Mesothelial cell of epicardium (in vitro differentiated cells): ENCODE measurements at regions not wholly inside any gene's neighbourhood (a gene's known extent, or its start where the extent isn't known, plus 50 kb on each side); places are given as distances from the start of the nearest gene placed in this dataset.

ENCODE experiments used
- DNase-seq, 2 experiments: peaks; one replicate each; pipeline ENCODE4 v3.0.0; 2021; ENCODE audit warnings: low spot score in 2 of 2; ENCODE audit not compliant: unreplicated experiment in 2 of 2
- H3K27ac Mint-ChIP-seq: 2 replicates; pipeline ENCODE4 v1.8.0; 2021; ENCODE audit warnings: mixed read lengths
- H3K27me3 Mint-ChIP-seq: 2 replicates; pipeline ENCODE4 v1.8.0; 2021; ENCODE audit warnings: low read depth, mixed read lengths
- H3K36me3 Mint-ChIP-seq: 2 replicates; pipeline ENCODE4 v1.8.0; 2021; ENCODE audit warnings: mixed read lengths
- H3K4me1 Mint-ChIP-seq: 2 replicates; pipeline ENCODE4 v1.8.0; 2021; ENCODE audit warnings: mixed read lengths
- H3K4me3 Mint-ChIP-seq: 2 replicates; pipeline ENCODE4 v1.8.0; 2021; ENCODE audit warnings: mild to moderate bottlenecking, moderate library complexity, mixed read lengths
- H3K9me3 Mint-ChIP-seq: 2 replicates; pipeline ENCODE4 v1.8.0; 2021; ENCODE audit warnings: mixed read lengths
- CTCF ChIP-seq: fragments of 200-600 bp; sonication (generic); IDR thresholded peaks from one replicate; pipeline ENCODE4 v1.5.0; 2021; ENCODE audit warnings: antibody characterized with exemption; ENCODE audit not compliant: unreplicated experiment

- Mint-ChIP-seq H3K36me3 (no peaks in the 10 kb centered on the region), H3K4me3 (no peak overlapping the region), H3K27ac (no peak overlapping the region), H3K9me3 (no peaks in the 10 kb centered on the region), H3K27me3 (peaks cover 7% of the 10 kb centered on the region), H3K4me1 (no peaks in the 10 kb centered on the region)
- TF ChIP-seq CTCF, result no peak
- no peak for DNase-seq
Observed at GRCh38 chr5:29972597-29972996, 1220.9 kb upstream of the CDH6 start.

GRCh38 chr5:29963956-29964355 is 1229.5 kb upstream of the CDH6 start:
- H3K27ac Mint-ChIP-seq, result no peak overlapping the region
- no peaks in the 10 kb centered on the region for H3K36me3 Mint-ChIP-seq
- no peak for TF ChIP-seq CTCF
- H3K4me1 Mint-ChIP-seq, result no peaks in the 10 kb centered on the region
- peaks cover 3% of the 10 kb centered on the region for H3K9me3 Mint-ChIP-seq
- no peak for DNase-seq
- peaks cover 4% of the 10 kb centered on the region for H3K27me3 Mint-ChIP-seq
- H3K4me3 Mint-ChIP-seq, result no peak overlapping the region

- no peak for TF ChIP-seq CTCF
- Mint-ChIP-seq H3K9me3 (no peaks in the 10 kb centered on the region), H3K4me1 (no peaks in the 10 kb centered on the region), H3K36me3 (no peaks in the 10 kb centered on the region), H3K27me3 (no peaks in the 10 kb centered on the region), H3K27ac (no peak overlapping the region), H3K4me3 (no peak overlapping the region)
- no peak for DNase-seq
Observed at GRCh38 chr5:29960323-29960722, 1233.2 kb upstream of the CDH6 start.

GRCh38 chr5:29950416-29951145 is 1242.9 kb upstream of the CDH6 start:
- no peak for DNase-seq
- Mint-ChIP-seq H3K27me3 (no peaks in the 10 kb centered on the region), H3K4me3 (no peak overlapping the region), H3K4me1 (no peaks in the 10 kb centered on the region), H3K9me3 (no peaks in the 10 kb centered on the region), H3K36me3 (no peaks in the 10 kb centered on the region), H3K27ac (no peak overlapping the region)
- TF ChIP-seq CTCF, result no peak

DNA sequence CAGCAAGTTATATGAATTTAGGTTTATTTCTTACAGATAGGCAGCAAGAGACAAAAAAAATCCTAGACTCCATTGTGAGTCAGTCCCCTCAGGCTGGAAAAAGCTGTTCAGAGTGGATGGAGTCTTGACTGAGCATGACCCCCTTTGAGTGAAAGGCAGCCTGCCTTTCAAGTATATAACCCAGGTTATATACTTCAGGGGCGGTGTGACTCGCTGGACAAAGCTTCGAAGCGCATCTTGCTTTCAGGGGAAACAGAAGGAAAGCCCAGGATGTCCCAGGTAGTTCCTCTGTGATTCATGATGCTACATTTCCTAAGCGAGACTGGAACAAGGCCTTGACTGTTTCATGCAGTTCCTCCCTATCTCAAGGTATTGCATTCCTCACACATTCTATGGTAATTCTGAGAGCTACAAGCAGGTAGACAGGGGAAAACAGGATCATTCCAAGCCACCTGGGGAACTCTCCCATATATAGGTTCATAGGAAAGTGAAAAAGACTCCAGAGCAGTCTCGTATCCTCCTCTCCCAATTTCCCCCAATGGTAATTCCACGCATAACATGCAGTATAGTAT is 1244.1 kb upstream of the CDH6 start:
- no peak for TF ChIP-seq CTCF
- no peak for DNase-seq
- H3K4me3 Mint-ChIP-seq, result no peak overlapping the region
- H3K36me3 Mint-ChIP-seq, result no peaks in the 10 kb centered on the region
- H3K4me1 Mint-ChIP-seq, result no peaks in the 10 kb centered on the region
- H3K27me3 Mint-ChIP-seq, result no peaks in the 10 kb centered on the region
- no peak overlapping the region for H3K27ac Mint-ChIP-seq
- H3K9me3 Mint-ChIP-seq, result no peaks in the 10 kb centered on the region

DNA sequence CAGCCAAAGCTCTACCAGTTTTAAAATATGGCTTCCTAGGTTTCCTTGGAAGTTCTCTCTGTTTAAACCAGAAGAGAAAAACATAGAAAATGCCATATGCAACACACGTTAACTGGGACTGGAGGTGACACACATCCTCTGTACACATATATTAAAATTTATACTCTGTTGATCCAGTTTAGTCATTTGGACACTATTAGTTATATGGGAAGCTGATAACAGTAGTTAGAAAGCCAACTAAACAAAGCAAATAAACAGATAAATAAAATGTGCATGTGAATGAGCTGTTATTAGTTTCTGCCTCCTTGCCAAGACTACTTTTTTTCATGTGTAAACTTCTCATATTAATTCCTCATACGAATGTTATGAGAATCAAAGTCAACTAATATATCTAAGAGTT is 1249.2 kb upstream of the CDH6 start:
- Mint-ChIP-seq H3K36me3 (no peaks in the 10 kb centered on the region), H3K9me3 (no peaks in the 10 kb centered on the region), H3K27ac (no peak overlapping the region), H3K27me3 (no peaks in the 10 kb centered on the region), H3K4me3 (no peak overlapping the region), H3K4me1 (no peaks in the 10 kb centered on the region)
- no peak for DNase-seq
- no peak for TF ChIP-seq CTCF
